Colonic mucosa (tissue), 4 donors: ENCODE measurements at regions not wholly inside any gene's neighbourhood (a gene's known extent, or its start where the extent isn't known, plus 50 kb on each side); places are given as distances from the start of the nearest gene placed in this dataset.

ENCODE experiments used
- DNase-seq: peaks from one replicate; pipeline ENCODE4 v3.0.0-alpha.2; 2020
- H3K27ac ChIP-seq: fragments of 200-600 bp; one replicate; pipeline ENCODE4 v1.8.0; 2021
- H3K27me3 ChIP-seq: fragments of 200-600 bp; one replicate; pipeline ENCODE4 v1.8.0; 2021
- H3K36me3 ChIP-seq: fragments of 200-600 bp; one replicate; pipeline ENCODE4 v1.8.0; 2021
- H3K4me1 ChIP-seq: fragments of 200-600 bp; one replicate; pipeline ENCODE4 v1.8.0; 2021; ENCODE audit warnings: mild to moderate bottlenecking
- H3K4me3 ChIP-seq: fragments of 200-600 bp; one replicate; pipeline ENCODE4 v1.8.0; 2021
- H3K9ac ChIP-seq, 2 donors: one replicate each; pipeline ENCODE4 v1.7.0; 2013; ENCODE audit warnings: control low read depth in 2 of 2, low read depth in 2 of 2, low read length in 2 of 2
- H3K9me3 ChIP-seq: fragments of 200-600 bp; one replicate; pipeline ENCODE4 v1.8.0; 2021
- CTCF ChIP-seq: fragments of 200-600 bp; IDR thresholded peaks from one replicate; pipeline ENCODE4 v1.8.0; 2022; ENCODE audit warnings: antibody characterized with exemption, mild to moderate bottlenecking
- intact Hi-C: fragments of 100-400 bp; cut with DNase I; formaldehyde crosslinking; loops from one replicate; pipeline ENCODE4 v1.14.1; 2022
- donor health status: healthy.
- donor health status: DM: no; HTN: no; CAD: no.
- donor health status: DM: no; HTN: no; CAD: no.

DNA sequence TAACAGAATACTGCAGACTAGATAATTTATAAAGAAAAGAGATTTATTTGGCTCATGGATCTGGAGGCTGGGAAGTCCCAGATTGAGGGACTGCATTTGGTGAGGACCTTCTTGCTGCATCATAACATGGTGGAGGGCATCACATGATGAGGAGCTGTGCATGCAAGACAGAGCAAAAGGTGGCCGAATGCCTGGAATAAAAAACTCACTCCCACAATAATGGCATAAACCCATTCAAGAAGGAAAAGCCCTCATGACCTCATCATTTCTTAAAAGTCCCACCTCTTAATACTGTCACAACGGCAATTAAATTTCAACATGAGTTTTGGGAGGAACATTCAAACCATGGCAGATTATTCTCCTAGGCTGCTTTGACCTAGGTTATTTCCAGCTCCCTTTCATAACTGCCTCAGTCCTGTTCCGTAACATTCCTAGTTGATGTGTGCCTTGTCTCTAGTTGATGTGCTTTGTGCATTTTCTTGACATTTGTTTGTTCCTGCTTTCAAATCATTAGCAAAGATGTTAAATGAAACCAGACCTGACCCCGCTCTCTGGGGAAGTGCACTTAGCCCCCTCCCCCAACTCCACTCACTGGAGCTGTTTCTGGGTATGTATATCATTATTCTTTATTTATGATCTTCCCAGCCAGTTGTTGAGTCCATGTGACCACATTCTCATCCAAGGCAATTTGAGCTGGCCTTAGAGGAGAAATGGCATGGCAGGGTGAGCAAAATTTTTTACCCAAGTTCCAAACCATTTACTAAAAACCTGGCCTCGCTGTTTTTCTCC lies 148.5 kb downstream of the GDAP2 start:
- no peaks in the 10 kb centered on the region for H3K9me3 ChIP-seq
- TF ChIP-seq CTCF: no peak
- no peaks in the 10 kb centered on the region for H3K4me1 ChIP-seq
- intact Hi-C loops: no loop called here
- H3K9ac ChIP-seq: no peak overlapping the region
- H3K27me3 ChIP-seq: no peaks in the 10 kb centered on the region
- no peaks in the 10 kb centered on the region for H3K36me3 ChIP-seq
- H3K4me3 ChIP-seq: no peak overlapping the region
- H3K27ac ChIP-seq: no peak overlapping the region
- no peak for DNase-seq

- intact Hi-C loops: no loop called here
- no peak for TF ChIP-seq CTCF
- no peaks in the 10 kb centered on the region for H3K27me3 ChIP-seq
- H3K36me3 ChIP-seq: no peaks in the 10 kb centered on the region
- H3K4me1 ChIP-seq: no peaks in the 10 kb centered on the region
- H3K4me3 ChIP-seq: no peak overlapping the region
- DNase-seq: no peak
- H3K9ac ChIP-seq: no peak overlapping the region
- H3K9me3 ChIP-seq: no peaks in the 10 kb centered on the region
- no peak overlapping the region for H3K27ac ChIP-seq
Observed at GRCh38 chr1:117782056-117782455, 147.4 kb downstream of the GDAP2 start.

GRCh38 chr1:117783606-117784396 lies 145.6 kb downstream of the GDAP2 start:
- no peaks in the 10 kb centered on the region for H3K36me3 ChIP-seq
- H3K4me1 ChIP-seq: no peaks in the 10 kb centered on the region
- intact Hi-C loops: no loop called here
- no peak for DNase-seq
- no peaks in the 10 kb centered on the region for H3K27me3 ChIP-seq
- no peak overlapping the region for H3K4me3 ChIP-seq
- no peak for TF ChIP-seq CTCF
- no peaks in the 10 kb centered on the region for H3K9me3 ChIP-seq
- no peak overlapping the region for H3K9ac ChIP-seq
- H3K27ac ChIP-seq: no peak overlapping the region

DNA sequence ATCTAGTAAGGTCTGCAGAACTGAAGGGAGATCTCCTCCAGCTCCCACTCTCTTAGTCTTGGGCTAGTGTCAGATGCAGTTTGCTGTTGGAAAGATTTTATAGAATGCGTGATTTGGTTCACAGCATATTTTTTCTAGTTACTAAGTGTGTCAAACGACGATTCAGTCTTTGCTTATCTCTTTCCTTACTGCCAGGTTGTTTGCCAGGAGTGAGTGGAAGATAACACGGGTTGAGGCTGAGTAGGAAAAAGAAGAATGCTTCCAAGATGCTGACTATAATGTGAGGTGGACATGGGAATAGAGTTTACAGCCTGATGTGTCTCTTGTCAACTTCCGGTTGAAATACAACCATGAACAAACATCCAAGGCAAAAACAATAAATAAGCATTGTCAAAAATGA lies 141.4 kb downstream of the GDAP2 start:
- no peaks in the 10 kb centered on the region for H3K36me3 ChIP-seq
- intact Hi-C loops: no loop called here
- TF ChIP-seq CTCF: no peak
- H3K9me3 ChIP-seq: no peaks in the 10 kb centered on the region
- no peaks in the 10 kb centered on the region for H3K27me3 ChIP-seq
- H3K9ac ChIP-seq: no peak overlapping the region
- no peak overlapping the region for H3K4me3 ChIP-seq
- no peak overlapping the region for H3K27ac ChIP-seq
- DNase-seq: no peak
- no peaks in the 10 kb centered on the region for H3K4me1 ChIP-seq

DNA sequence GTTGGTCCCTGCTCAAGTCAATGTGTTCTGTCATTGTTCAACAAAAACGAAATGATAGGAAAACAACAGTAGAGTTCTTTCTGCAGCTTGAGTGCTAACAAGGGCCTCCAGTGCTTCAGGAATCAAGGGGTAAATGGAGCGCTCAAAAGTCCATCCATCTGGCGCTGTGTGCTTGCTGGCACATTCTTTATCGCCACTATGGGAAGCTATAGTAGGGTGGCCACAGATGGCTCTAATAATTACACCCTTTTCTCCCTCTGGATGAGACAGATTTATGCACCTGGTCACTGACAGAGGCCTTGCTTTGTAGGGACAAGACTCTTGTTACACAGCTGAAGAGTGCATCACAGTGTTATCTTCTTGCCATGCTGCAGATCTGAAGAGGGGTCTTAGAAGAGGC lies 136.0 kb downstream of the GDAP2 start:
- Histone ChIP-seq H3K9ac (no peak overlapping the region), H3K27ac (no peak overlapping the region), H3K27me3 (no peaks in the 10 kb centered on the region), H3K4me1 (no peaks in the 10 kb centered on the region), H3K4me3 (no peak overlapping the region), H3K9me3 (no peaks in the 10 kb centered on the region), H3K36me3 (no peaks in the 10 kb centered on the region)
- TF ChIP-seq CTCF: no peak
- DNase-seq: no peak
- intact Hi-C loops: no loop called here
